SJCRH30 (cell line): ENCODE measurements at regions not wholly inside any gene's neighbourhood (a gene's known extent, or its start where the extent isn't known, plus 50 kb on each side); places are given as distances from the start of the nearest gene placed in this dataset.

Experiments
- DNase-seq, 2 experiments: peaks; one replicate each; pipeline ENCODE4 v3.0.0-alpha.2; 2015 to 2020
- H3K27ac ChIP-seq: fragments of 250-450 bp; sonication (Bioruptor Pico); 2 replicates; pipeline ENCODE4 v1.5.1; 2020; ENCODE audit warnings: mild to moderate bottlenecking, moderate library complexity
- H3K27me3 ChIP-seq: fragments of 250-450 bp; sonication (Bioruptor Pico); 2 replicates; pipeline ENCODE4 v1.5.1; 2020; ENCODE audit warnings: mild to moderate bottlenecking, moderate library complexity
- H3K36me3 ChIP-seq: fragments of 250-450 bp; sonication (Bioruptor Pico); 2 replicates; pipeline ENCODE4 v1.5.1; 2020; ENCODE audit warnings: mild to moderate bottlenecking, moderate library complexity
- H3K4me1 ChIP-seq: fragments of 250-450 bp; sonication (Bioruptor Pico); 2 replicates; pipeline ENCODE4 v1.5.1; 2020; ENCODE audit warnings: mild to moderate bottlenecking, moderate library complexity
- H3K4me3 ChIP-seq: fragments of 250-450 bp; sonication (Bioruptor Pico); 2 replicates; pipeline ENCODE4 v1.5.1; 2020; ENCODE audit warnings: mild to moderate bottlenecking, moderate library complexity
- H3K9me3 ChIP-seq: fragments of 250-450 bp; sonication (Bioruptor Pico); replicated peaks from 2 replicates; pipeline ENCODE4 v1.5.1; 2020; ENCODE audit warnings: mild to moderate bottlenecking, moderate library complexity

DNA sequence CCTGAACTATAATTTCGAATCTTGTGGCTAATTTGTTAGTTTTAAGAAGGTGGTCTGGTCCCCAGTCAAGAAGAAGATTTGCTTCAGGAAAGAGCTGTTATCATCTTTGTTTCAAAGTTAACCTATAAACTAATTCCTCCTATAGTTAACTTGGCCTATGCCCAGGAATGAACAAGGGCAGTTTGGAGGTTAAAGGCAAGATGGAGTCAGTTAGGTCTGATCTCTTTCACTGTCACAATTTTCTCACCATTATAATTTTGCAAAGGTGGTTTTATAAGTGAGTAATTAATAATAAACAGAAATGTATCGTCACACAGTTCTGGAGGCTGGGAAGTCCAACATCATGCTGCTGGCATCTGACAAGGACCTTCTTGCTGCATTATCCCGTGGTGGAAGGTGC, 238.6 kb downstream of the PIK3R1 start:
- no peak overlapping the region for H3K27ac ChIP-seq
- peaks cover 18% of the 10 kb centered on the region for H3K4me1 ChIP-seq
- no peaks in the 10 kb centered on the region for H3K9me3 ChIP-seq
- H3K27me3 ChIP-seq, result no peaks in the 10 kb centered on the region
- H3K4me3 ChIP-seq, result no peak overlapping the region
- DNase-seq, result no peak
- no peaks in the 10 kb centered on the region for H3K36me3 ChIP-seq

DNA sequence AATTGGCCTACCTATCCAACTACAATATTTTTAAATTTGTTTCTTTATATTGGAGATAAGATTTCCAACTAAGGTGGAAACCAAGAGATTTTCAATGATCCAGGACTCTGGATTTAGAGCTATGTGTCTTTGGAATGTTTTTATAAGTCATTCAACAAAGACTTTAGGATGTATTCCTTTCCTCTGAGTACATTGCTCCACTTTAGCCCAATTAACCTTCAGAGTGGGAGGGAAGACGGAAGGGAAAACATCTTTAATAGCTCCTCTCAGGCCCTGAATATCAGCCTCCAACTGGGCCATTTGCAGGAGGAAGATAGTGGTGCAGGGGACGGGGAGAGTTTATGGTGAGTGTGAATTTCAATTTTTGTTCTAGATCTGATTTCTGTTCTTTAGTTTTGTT, 239.2 kb downstream of the PIK3R1 start:
- no peak overlapping the region for H3K27ac ChIP-seq
- H3K36me3 ChIP-seq, result no peaks in the 10 kb centered on the region
- no peak for DNase-seq
- H3K9me3 ChIP-seq, result no peaks in the 10 kb centered on the region
- peaks cover 24% of the 10 kb centered on the region for H3K4me1 ChIP-seq
- H3K27me3 ChIP-seq, result no peaks in the 10 kb centered on the region
- H3K4me3 ChIP-seq, result no peak overlapping the region

DNA sequence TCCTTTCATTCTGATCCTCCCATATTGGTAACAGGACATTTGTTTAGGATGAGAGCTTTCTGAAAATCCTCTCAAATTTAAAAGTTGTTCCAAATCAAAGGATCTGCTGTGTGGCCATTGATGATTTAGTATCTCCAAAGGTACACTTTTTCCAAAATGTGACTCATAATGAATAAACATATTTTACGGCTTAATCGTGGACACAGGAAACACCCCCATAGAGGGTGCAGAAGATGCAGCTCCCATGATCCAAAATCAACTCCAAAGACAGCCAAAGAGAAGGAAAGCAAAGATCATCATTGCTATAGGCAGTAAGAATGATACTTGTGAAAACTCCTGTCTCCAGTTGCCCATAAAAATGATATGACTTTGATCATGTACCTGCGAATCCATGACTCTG, 239.7 kb downstream of the PIK3R1 start:
- H3K36me3 ChIP-seq, result no peaks in the 10 kb centered on the region

DNA sequence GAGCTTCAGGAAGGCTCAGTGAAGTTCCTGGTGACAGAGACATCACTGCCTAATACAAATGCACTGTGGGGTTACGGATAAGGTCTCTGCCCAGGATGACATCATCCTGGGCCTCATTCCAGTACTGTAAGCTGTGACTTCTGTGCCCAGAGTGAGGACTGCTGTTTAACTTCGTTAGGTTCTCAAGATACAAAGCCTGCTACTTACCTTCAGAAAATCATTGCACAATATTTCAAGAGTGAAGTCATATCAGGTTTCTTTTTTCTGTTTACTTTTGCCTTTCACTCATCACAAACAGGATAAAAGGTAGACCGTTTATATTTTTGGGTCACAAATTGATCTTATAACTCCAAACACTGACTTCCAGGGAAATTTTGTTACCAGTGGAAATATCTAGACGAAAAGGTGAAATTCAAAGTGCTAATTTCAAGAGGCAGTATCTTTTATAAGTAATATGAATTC, 241.2 kb downstream of the PIK3R1 start:
- Histone ChIP-seq H3K36me3 (no peaks in the 10 kb centered on the region), H3K4me1 (peaks cover 29% of the 10 kb centered on the region), H3K9me3 (no peaks in the 10 kb centered on the region), H3K27me3 (no peaks in the 10 kb centered on the region), H3K4me3 (no peak overlapping the region), H3K27ac (no peak overlapping the region)
- DNase-seq, result peak; percentile 37 to 77

More for the DNA sequence above, 239.7 kb downstream of the PIK3R1 start:
- H3K4me3 ChIP-seq, result no peak overlapping the region
- DNase-seq, result no peak
- peaks cover 29% of the 10 kb centered on the region for H3K4me1 ChIP-seq
- no peaks in the 10 kb centered on the region for H3K27me3 ChIP-seq
- H3K27ac ChIP-seq, result no peak overlapping the region
- no peaks in the 10 kb centered on the region for H3K9me3 ChIP-seq

DNA sequence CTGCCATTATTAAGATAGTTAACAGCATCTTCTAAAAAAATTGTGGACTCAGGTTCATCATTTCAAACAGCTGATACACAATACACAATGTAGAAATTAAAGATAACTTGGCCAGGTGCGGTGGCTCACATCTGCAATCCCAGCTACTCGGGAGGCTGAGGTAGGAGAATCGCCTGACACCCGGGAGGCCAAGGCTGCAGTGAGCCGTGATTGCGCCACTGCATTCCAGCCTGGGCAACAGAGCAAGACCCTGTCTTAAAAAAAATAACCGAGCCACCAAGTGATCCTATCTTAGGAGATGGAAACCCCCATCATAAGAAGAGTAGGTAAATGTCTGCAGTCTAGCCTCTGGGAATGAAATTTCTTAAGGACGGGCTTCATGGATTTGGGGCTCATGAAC, 241.7 kb downstream of the PIK3R1 start:
- H3K27me3 ChIP-seq, result no peaks in the 10 kb centered on the region
- DNase-seq, result no peak
- H3K4me1 ChIP-seq, result peaks cover 29% of the 10 kb centered on the region
- H3K36me3 ChIP-seq, result no peaks in the 10 kb centered on the region
- no peaks in the 10 kb centered on the region for H3K9me3 ChIP-seq
- no peak overlapping the region for H3K27ac ChIP-seq
- H3K4me3 ChIP-seq, result no peak overlapping the region

DNA sequence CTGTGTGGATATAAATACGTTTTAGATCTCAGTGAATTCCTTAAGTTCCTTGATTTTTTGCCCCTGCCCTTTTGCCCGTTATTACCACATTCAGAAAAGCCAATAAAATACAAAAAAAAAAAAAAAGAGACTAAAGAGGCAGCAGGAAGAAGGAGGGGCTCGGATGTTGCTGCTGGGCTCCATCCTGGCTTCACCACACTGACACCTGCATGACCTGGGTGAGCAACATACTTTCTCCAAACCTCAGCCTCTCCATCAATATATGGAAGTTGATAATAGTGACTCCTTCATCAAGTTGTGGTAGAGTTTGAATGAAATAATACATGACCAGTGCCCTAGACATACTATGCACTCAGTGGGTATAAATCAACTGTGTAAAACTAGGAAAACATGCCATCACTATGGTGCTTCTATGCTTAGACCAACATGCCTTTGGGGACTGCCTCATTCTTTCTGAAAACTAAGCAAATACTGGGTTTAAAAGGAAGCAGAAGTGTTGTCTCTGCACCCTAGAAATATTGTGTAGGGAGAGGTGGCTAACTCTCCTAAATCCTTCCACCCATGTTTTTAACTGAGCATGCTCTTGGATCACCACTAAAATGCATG, 243.0 kb downstream of the PIK3R1 start:
- peaks cover 29% of the 10 kb centered on the region for H3K4me1 ChIP-seq
- H3K36me3 ChIP-seq, result no peaks in the 10 kb centered on the region
- H3K27me3 ChIP-seq, result no peaks in the 10 kb centered on the region
- no peak overlapping the region for H3K4me3 ChIP-seq
- no peaks in the 10 kb centered on the region for H3K9me3 ChIP-seq
- no peak for DNase-seq
- H3K27ac ChIP-seq, result no peak overlapping the region; the same call in 1 of the 2 replicates

DNA sequence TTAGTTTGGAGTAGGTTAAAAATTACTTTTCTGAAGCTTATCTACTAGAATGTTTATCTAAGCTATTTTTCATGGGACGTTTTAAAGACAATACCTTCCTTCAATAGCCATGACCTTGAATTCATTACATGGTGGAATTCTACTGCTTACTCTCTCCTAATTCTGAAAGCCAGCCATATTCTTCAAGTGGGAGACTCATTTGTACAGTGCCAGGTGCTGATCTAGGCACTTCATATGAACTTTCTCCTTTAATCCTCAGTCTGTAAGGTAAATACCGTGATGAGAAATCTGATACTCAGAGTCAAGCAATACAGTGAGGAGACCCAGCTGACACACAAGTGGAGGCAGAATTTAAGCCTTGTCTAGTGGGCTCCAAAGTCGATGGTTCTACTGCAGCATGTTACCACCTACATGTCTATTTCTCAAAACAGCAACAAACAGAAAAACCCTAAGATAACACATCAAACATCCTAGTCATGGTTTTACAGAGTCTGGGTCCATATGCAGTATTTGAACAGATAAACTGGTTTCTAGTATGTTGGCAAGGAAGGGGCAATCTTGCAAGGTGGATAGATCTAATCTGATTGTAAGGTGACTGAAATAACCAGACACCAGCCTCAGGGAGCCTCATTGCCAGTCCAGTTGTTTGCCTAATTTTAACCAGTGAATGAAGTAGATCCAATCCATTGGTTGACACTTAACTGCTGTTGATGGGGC, 243.7 kb downstream of the PIK3R1 start:
- no peak overlapping the region for H3K4me3 ChIP-seq
- no peaks in the 10 kb centered on the region for H3K36me3 ChIP-seq
- peaks cover 29% of the 10 kb centered on the region for H3K4me1 ChIP-seq
- peak; percentile 5 to 67 for DNase-seq
- H3K9me3 ChIP-seq, result no peaks in the 10 kb centered on the region
- H3K27ac ChIP-seq, result no peak overlapping the region; the same call in 1 of the 2 replicates
- no peaks in the 10 kb centered on the region for H3K27me3 ChIP-seq

DNA sequence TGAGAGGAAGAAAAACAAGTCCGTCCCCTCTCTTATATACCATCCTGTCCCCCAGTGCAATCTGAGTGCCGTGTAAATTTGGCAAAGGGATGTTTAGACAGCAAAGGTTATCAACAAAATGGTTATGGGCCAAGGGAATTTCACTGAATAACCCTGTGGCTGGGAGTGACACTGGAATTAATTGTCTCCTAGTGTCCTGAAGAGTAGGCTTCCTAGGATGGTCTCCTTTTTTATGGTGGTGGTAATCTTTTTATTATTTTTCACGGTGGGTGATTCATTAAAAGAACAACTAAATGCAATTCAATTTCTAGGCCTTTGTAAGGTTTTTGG, 244.2 kb downstream of the PIK3R1 start:
- Histone ChIP-seq H3K36me3 (no peaks in the 10 kb centered on the region), H3K4me1 (peaks cover 29% of the 10 kb centered on the region), H3K27ac (no peak overlapping the region), H3K4me3 (no peak overlapping the region), H3K27me3 (no peaks in the 10 kb centered on the region), H3K9me3 (no peaks in the 10 kb centered on the region)
- DNase-seq, result no peak

DNA sequence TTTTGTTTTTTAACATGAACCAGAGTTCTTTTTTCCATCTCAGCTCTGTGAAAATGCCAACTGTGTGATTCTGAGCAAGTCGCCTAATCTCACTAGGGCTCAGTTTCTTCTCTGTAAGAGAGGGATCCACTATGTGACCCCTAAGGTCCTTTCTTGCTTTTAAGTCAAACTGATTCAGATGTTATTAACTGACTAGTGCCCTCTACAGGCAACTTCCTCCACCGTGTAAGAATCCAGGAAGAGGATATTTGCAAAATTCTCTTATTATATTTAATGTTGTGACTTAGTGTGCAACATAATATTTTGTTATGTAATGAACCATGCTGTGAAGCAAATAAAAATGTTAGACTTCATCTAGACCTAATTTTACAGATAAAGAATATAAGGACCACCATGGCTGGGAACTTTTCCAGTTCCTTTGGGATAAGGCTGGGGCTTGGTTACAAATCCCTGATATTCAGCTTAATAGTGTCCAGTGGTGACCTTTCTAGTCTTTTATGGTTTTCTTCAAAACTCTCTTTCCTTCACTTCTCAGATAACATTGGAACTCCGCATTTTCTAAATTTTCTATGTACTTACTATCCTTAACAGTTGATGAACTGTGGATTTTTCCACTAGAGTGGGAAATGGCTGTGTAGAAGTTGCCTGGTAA, 244.7 kb downstream of the PIK3R1 start:
- peak; percentile 20 to 69 for DNase-seq
- no peaks in the 10 kb centered on the region for H3K36me3 ChIP-seq
- H3K27me3 ChIP-seq, result no peaks in the 10 kb centered on the region
- peaks cover 29% of the 10 kb centered on the region for H3K4me1 ChIP-seq
- no peaks in the 10 kb centered on the region for H3K9me3 ChIP-seq
- no peak overlapping the region for H3K27ac ChIP-seq
- H3K4me3 ChIP-seq, result no peak overlapping the region

DNA sequence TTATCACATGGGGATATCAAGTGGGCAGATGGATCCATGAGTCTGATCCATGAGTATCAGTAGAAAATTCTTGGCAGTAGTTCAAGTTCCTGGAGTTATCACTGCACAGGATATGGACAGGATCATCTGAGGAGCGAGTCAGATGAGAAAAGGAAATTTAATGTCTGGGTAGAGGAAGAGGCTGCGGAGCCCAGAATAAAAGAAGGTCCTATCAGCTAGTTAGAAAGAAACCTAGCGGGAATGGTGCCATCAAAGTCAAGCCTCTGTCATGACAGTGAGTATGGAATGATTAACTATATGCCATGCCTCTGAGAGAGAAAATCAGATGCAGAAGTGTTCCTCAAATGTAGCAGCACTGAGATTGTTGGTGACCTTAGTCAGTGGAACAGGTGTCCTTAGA, 248.1 kb downstream of the PIK3R1 start:
- H3K4me1 ChIP-seq, result peaks cover 20% of the 10 kb centered on the region
- H3K4me3 ChIP-seq, result no peak overlapping the region
- H3K27ac ChIP-seq, result no peak overlapping the region
- no peaks in the 10 kb centered on the region for H3K27me3 ChIP-seq
- DNase-seq, result no peak
- no peaks in the 10 kb centered on the region for H3K9me3 ChIP-seq
- H3K36me3 ChIP-seq, result no peaks in the 10 kb centered on the region

DNA sequence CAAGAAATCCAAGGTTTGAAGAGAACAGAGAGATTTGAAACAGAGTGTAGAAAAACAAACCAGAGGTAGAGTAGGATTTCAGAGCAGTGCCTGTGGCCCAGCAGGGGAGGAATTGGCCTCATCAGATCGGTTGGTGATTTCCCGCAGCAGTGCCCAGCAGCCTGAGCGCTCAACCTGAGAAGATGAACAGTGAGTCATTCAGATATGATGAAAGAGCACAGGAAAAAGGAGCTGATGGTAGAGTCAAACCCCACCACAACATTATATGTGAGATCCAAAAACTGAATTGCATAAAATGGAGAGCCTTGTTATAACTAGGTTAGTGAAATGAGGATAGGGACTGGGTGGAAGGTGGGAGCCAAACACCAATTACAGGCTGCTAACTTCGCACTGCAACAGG, 248.9 kb downstream of the PIK3R1 start:
- Histone ChIP-seq H3K27me3 (no peaks in the 10 kb centered on the region), H3K36me3 (no peaks in the 10 kb centered on the region), H3K9me3 (no peaks in the 10 kb centered on the region), H3K4me1 (peaks cover 12% of the 10 kb centered on the region), H3K27ac (no peak overlapping the region), H3K4me3 (no peak overlapping the region)
- DNase-seq, result no peak

DNA sequence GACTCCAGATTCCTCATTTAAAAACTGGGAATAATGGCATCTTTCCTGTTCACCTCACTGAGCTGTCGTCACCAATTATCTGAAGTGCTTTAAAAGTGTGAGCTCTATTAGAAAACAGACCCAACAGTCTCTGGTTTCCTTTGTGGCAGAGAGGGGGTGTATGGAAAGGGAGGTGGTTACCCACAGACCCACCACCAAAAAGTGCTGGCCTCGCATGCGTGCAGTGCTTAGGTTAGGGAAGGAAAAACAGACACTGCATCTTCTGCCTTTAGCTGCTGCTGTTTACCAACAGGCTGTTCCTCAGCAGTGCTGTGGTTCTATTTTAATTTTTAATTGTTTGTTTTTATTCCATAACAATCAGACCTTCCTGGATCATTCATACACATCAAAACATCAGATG, 249.6 kb downstream of the PIK3R1 start:
- Histone ChIP-seq H3K36me3 (no peaks in the 10 kb centered on the region), H3K27me3 (no peaks in the 10 kb centered on the region), H3K4me1 (peaks cover 5% of the 10 kb centered on the region; the same call in 1 of the 2 replicates), H3K27ac (no peak overlapping the region), H3K9me3 (no peaks in the 10 kb centered on the region), H3K4me3 (no peak overlapping the region)
- no peak for DNase-seq

DNA sequence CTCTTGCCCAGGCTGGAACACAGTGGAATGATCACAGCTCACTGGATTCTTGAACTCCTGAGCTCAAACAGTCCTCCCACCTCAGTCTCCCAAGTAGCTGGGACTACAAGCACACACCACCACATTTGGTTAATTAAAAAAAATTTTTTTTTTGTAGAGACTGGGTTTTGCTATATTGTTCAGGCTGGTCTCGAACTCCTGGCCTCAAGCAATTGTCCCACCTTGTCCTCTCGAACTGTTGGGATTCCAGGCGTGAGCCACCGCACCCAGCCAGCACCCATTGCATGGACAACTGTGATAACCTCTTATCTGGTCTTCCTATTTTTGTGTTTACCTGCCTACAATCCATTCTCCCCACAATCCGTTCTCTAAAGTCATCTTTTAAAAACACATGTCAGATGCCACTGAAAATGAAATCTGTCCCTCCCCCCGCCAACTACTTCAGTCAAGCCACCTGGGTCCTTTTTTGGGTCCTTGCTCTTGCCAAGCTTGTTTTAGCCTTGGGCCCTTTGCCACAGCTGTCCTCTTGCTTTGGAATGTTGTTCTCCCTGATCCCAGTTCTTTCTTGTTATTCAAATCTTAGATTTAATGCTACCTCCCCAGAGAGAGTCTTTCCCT, 250.5 kb downstream of the PIK3R1 start:
- H3K4me1 ChIP-seq, result peaks cover 4% of the 10 kb centered on the region; the same call in 1 of the 2 replicates
- no peaks in the 10 kb centered on the region for H3K9me3 ChIP-seq
- H3K4me3 ChIP-seq, result no peak overlapping the region
- H3K36me3 ChIP-seq, result no peaks in the 10 kb centered on the region
- H3K27me3 ChIP-seq, result no peaks in the 10 kb centered on the region
- no peak overlapping the region for H3K27ac ChIP-seq
- peak; percentile 42 to 63 for DNase-seq

DNA sequence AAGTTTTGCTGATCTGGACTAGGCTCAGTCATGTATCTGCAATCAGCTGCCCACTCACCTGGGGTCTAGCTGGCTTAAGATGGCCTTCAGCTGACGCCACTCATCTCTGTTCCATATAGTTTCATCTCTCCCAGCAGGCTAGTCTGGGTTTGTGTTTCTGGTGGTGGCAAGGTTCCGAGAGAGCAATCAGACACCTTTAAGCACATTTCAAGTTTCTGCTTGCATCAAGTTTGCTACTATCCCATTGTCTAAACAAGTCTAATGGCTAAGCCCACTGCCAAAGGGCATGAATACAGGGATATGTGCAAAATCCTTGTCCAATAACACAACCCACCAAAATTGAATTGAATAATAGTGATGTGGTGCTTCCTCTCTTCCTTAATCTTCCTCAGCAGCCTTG, 251.7 kb downstream of the PIK3R1 start:
- H3K4me3 ChIP-seq, result no peak overlapping the region
- DNase-seq, result no peak
- H3K27me3 ChIP-seq, result no peaks in the 10 kb centered on the region

DNA sequence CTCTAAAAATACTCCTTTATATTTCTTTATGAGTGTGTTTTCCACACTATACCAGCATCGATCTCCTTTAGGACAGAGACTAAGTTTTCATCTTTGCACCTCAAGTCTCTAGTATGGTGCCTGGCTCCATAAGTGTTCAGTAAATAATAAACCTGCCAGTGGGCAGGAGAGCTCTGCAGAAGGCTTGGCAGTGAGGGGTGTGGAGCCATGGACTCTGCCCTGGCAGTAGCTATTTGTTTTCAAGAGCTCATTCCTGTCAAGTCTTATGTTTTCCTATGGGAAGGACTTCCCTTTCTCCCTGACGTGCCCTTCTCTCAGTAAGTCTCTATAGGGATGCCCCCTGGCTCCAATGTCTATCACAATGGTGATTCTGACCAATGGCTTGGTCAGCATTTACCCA, 252.2 kb downstream of the PIK3R1 start:
- no peaks in the 10 kb centered on the region for H3K27me3 ChIP-seq
- no peaks in the 10 kb centered on the region for H3K36me3 ChIP-seq
- H3K9me3 ChIP-seq, result no peaks in the 10 kb centered on the region
- H3K4me1 ChIP-seq, result peaks cover 4% of the 10 kb centered on the region; the same call in 1 of the 2 replicates
- no peak overlapping the region for H3K27ac ChIP-seq
- no peak for DNase-seq
- no peak overlapping the region for H3K4me3 ChIP-seq

More for the DNA sequence above, 251.7 kb downstream of the PIK3R1 start:
- Histone ChIP-seq H3K4me1 (peaks cover 4% of the 10 kb centered on the region; the same call in 1 of the 2 replicates), H3K27ac (no peak overlapping the region), H3K36me3 (no peaks in the 10 kb centered on the region), H3K9me3 (no peaks in the 10 kb centered on the region)
